Endometrium (tissue), 2 donors: ENCODE measurements at regions not wholly inside any gene's neighbourhood (a gene's known extent, or its start where the extent isn't known, plus 50 kb on each side); places are given as distances from the start of the nearest gene placed in this dataset.

Source experiments
- FAIRE-seq: peaks from 2 replicates; lab custom pipeline; 2012; peaks lifted over from hg19 to GRCh38; lab: Jason Lieb, UNC
- donor health status: control.
- donor health status: control.

DNA sequence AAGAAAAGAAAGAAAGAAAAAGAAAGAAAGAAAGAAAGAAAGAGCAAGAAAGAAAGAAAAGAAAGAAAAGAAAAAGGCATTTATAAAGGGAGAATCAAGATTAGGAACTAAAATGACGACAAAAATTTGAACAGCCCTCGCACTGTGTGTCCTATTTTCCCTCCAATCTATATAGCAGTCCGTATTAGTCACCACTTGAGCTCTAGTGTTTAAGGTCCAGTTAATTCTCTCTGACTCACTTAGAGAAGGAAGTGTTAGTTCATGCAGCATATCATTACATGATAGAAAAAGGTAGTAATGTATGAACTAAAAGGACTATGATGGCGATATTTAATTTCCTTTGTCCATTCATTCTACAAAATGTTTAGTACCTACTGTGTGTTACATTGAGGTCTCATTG lies 122.7 kb downstream of the CBLL2 start:
- FAIRE-seq: no peak

DNA sequence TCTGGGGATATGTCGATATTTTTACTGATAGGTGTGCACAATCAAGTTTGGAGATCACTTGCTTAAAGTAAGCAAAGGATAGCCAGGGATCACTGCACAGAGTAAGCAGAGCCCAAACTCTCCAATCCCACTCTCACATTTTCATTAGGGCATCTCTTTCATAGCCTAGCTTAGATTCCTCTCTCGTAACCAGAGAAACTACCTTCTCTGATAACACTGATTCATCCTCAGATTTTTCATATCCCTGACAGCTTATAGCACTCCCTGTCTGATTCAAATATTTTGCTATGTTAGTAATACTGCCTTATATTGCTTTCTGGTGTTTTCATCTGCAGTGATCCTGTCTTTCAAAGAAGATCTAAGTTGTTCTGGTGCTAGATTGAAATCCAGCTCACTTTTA lies 123.7 kb downstream of the CBLL2 start:
- FAIRE-seq: no peak

DNA sequence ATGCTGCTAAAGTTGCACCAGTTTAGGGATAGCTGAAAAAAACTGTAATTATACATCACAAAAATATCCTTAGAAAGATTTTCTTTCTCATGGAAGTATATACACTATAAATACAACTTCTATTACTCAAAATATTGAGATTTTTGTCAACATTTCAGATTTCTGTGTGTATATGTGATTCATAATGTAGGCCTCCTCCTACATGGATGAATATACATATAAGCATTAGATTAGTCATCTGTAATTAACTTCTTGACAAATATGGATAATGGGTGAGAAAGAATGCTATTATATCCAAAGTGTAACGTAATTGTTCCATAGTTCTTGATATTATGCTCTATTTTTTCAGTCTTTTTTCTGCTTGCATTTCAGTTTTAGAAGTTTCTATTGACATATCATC lies 124.9 kb downstream of the CBLL2 start:
- FAIRE-seq: no peak

DNA sequence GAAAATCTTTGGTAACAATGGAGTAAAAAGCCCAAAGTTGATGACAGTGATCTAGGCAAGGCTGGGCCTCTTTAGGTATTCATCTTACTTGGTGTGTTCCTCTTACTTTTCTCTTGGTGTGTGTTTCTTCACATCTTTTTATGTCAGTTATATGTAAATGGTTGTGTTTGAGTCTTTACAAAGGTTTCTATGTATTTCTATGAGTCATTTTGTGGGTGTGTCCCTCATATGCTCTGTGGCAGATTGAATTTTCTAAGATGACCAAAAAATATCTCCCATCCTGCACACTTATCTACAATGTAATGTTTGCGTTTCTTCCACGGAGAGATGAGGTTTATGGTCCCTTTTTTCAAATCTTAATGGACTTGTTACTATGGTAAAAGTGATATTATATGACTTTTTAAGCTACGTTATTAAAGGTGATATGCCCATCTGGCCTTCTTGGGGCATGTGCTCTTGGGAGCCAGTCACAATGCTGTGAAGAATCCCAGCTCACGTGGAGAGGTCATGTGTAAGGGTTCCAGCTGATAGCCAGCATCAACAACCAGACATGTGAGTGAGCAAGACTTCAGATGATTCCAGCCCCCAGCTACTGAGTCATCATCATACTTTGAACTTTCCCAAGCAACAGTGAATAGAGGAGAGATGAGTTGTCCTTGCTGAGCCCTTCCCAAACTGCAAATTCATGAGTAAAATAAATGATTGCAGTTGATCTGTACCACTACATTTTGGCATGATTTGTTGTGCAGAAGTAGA lies 126.9 kb downstream of the CBLL2 start:
- no peak for FAIRE-seq

DNA sequence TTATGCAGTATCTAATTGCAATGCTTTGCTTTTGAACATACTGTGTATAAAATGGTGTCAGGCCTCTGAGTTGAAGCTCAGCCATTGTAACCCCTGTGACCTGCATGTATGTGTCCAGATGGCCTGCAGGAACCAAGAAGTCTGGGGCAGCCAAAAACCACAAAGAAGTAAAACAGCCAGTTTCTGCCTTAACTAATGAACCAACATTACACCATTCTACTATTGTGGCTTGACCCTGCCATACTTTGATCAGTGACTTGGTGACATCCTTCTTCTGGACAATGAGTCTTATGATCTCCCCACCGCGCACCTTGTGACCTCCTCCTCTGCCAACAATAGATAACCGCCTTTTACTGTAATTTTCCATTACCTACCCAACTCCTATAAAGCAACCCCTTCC lies 131.6 kb downstream of the CBLL2 start:
- no peak for FAIRE-seq

DNA sequence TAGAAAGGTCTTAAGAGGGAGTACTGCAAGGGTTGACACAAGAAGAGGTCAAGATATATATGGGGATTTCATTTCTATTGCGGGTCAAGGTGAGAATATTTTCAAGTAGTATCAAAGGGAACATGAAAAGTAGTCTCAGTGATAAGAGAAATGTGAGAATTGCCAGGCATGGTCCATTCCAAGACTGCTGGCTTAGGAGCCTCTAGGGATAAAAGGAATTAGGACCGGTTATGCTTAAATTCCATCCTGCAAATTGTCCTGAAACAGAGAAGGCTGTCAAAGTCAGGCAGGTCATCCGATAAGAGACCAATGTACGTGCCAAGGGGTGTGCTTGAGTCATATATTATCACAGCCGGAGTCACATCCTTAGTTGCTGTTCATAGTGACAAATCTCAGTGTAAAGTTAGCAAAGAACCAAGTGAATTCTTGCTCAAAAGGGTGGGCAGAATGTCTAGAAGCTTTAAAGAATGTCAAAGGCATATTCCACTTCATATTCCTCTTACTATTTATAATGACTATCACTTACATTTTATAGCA lies 133.6 kb downstream of the CBLL2 start:
- no peak for FAIRE-seq

DNA sequence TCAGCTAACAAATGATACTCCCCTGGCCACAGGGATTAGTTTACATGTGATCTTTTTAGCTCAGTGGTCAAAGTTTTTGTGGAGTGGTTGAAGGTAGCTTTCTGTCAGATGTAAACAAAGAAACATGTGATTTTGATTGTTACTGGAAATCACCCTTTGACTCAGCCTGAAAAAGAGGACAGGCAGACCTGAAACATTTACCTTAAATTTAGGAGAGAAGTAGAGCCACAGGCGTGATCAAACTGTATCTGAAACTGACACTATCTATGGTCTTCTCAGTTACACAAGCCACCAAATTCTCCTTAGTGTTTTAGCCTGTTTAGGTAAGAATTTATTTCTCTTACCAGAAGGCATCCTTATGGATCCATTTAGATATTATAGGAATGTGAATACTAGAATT lies 136.7 kb downstream of the CBLL2 start:
- FAIRE-seq: no peak

DNA sequence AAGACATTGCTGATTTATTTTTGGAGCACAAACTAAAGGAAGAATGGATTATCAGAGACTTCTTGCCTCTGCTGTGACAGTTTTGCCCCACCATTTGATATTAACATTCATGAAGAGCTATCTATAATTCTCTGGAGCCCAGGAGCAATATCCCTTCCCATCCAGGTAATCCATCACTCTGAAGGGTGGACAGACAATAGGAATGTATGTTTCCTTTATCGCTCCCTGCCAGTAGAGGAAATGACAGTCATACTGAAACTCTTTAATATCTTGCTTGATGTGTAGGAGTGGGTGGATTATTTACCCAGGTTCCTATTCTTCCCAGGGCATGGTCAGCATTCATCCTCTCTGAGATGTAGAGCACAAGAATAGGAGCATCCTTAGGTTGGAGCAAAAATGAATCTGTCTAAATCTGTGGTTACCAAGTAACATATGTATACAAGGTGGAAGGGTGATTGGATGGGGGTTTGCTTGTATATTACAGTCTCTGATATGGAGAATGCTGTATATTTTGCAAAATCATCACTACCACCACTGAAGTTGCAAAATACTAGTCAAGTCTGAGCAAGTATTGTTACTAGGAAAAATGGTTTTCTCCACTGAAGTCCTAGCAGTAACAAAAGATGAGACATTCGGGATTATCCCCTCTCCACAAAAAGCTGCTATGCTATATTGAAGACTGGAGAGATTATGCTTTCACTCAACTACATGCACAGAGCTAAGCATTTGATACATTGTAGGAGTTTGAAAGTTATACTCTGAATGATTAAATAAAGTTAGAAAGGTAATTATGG lies 151.6 kb downstream of the CBLL2 start:
- no peak for FAIRE-seq

DNA sequence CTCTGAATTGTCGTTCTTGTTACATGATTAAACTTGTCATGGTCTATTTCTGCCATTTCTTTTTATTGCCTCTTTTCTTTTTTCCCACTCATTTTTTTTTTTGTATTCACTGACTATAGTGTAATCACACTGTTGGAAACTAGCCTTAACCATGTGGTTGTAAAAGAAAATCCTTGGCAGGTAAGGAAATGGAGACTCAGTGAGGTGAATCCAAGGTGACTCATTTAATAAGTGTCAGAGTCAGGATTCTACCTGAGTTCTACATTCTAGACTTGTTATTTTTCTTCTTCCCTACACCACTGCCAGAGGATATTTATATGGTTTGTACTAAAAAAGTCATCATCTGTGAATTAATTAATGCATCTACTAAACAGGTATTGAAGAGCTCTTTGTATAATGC lies 152.2 kb downstream of the CBLL2 start:
- FAIRE-seq: no peak

DNA sequence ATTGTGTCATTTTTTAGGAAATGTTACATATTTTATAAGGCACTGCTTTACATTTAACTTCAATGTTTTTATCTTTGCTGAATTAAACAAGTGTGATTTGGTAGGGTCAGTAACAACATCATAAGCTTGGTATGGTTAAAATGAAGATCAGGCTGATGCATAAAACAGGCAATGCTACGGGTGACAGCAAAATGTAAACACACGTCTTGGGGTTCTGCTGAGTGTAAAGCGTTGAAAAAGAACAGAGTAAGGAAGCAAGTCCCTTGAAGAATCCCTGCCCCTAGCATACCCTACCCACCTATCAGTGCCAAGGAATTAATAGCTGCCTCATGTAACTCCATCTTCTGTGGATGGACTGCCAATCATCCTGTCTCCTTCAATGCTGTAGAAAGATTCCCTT lies 157.0 kb downstream of the CBLL2 start:
- FAIRE-seq: no peak

DNA sequence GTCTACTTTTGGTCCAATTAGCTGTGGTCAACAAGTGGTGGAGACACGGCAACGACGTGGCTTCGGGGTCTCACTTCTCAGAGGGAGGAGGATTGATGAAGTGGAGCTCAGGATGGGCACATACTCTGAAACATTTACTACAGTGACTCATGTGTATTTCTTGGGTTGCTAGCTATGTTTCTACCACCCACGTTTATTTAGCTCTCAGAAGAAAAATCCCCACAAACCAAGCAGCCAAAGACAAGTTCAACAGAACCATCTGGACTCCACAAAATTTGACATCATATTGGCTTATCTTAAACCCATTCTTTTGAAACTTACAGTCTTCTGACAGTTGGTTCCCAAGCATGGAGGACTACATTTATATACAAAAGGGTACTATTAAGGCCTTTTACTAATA lies 158.0 kb downstream of the CBLL2 start:
- no peak for FAIRE-seq

DNA sequence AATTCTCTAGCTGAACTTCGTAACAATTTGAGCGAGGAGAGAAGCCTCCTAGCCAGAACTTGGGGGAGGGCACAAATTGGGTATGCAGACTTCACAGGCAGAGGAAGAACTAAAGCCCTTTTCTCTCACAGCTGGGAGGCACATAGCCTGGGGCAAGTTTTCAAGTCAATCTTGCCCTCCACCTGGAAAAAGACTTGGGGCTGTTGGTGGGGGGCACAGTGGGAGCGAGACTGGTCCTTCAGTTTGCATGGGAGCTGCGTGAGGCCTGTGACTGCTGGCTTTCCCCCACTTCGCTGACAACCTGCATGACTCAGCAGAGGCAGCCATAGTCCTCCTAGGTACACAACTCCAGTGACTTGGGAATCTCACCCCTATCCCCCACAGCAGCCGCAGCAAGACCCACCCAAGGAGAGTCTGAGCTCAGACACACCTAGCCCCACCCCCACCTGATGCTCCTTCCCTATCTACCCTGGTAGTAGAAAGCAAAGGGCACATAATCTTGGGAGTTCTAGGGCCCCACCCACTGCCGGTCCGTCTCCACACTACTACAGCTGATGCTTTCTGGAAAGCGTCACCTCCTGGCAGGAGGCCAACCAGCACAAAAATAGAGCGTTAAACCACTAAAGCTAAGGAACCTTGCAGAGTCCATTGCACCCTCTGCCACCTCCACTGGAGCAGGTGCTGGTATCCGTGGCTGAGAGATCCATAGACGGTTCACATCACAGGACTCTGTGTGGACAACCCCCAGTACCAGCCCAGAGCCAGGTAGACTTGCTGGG lies 160.8 kb downstream of the CBLL2 start:
- FAIRE-seq: no peak

DNA sequence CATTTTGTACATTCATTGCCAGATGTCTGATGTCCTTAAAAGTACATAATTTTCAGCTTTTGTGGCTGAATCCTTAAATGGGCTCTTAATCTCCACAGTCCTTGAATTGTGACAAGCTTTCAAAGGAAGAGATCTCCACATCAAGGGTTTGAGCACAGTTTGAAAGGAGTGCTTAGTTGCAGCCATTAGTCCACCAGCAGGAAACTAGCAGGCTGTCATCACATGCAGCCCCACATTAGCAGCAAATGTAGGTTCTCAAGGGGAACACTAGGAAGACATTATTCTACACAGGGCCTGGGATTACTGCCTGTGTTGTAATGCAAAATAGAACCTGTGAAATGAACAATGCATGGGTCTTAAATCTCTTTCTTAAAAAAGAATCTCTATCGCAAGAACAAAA lies 173.2 kb downstream of the CBLL2 start:
- no peak for FAIRE-seq

DNA sequence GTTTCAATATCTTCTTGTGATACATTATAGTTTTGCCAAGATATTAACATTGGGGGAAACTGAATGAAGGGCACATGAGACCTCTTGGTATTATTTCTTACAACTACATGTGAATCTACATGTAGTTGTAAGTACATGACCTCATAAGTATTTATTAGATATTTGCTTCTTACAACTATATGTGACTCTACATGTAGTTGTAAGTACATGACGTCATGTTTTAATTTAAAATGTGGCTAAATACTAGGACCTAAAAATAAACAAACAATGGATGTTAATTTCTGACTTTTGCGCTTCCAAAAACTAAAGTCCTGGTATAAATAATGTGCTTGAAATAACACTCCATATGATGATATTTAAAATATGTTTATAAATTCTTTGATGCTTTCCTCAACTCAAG lies 190.2 kb downstream of the CBLL2 start:
- FAIRE-seq: no peak

DNA sequence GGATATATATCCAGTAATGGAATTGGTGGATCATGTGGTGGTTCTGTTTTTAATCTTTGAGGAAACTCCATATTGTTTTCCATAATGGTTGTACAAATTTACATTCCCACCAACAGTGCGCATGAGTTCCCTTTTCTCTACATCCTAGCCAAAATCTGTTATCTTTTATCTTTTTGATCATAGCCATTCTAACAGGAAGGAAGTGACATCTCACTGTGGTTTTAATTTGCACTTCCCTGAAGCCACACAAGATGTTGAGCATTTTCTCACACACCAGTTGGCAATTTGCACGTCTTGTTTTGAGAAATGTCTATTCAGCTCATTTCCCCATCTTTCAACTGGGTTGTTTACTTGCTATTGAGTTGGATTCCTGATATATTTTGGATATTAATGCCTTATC lies 194.9 kb downstream of the CBLL2 start:
- no peak for FAIRE-seq

DNA sequence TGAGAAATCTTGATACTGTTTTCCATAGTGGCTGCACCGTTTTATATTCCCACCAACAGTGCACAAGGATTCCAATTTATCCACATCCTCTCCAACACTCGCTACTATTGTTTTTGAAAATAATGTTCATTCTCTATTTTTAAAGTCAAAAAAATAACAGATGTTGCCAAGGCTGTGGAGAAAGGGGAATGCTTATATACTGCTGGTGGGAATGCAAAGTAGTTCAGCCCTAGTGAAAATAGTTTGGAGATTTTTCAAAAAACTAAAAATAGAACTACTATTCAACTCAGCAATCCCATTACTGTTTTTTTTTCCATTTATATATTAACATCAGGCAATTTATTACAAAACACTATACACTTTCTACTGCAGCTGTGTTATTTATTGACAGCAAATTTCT lies 208.7 kb downstream of the CBLL2 start:
- no peak for FAIRE-seq

DNA sequence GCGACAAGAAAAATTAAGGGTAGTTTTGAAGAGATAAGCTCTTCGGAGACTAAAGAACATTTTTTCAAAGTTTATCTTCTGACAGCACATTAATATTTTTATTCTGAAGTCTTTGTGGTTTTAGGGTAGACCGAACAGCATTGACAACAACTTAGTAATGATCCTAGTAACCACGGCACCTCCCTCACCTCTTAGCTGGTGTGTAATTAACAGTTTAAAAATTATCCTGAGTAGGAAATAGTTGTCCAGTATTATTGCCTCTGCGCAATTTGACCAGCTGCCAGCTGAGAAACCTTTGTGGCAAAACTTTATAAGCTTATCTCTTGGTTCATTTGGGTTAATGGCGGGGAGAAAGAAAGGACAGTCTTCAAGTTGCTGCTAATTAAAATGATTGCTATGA lies 213.6 kb downstream of the CBLL2 start:
- no peak for FAIRE-seq

DNA sequence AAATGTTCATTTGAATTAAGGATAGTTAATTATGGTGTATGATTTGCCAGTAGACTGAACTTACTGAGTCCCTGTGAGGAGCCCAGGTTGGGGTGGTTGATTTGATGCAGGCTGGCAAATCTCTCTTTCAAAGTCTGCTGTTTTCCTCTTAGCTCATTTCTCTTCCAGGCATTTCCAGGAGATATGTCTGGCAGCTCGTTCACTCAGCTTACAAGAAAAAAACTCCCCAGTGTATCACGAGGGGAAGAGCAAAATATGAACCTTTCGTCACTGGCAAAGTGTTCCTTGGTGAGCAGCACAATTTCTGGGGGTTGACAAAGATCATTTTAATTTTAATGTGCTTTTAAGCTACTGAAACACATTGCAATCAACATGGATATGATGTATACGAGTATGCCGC lies 244.2 kb downstream of the CBLL2 start:
- FAIRE-seq: no peak

DNA sequence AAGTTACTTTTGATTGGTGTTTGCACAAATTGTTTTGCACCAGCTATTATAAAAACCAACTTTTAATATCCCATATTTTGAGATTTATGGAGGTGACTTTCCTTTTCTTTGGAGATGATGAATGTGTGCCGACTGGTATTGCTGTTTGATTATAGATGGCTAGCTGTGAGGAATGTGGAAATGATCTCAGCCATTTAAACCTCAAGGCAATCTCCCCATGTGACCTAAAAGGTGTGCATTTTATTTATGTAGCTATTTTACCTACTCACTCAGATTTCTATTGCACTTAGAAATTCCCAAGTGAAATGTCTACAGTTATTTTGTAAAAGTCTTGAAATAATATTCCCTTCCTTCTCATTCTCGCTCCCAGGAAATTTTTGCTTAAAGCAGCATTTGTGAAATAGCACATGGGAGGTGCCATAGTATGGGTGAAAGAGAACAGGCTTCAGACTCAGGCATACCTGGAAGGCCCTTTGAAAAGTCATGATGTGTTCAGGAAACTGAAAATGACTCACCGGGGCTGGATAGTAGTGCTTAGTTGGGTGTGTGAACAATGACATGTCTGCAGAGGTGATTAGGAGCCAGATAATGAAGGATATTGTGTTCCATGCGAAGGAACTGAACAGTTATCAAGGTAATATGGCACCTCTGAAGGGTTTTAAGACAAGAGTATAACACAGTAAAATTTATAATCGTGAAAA lies 247.6 kb downstream of the CBLL2 start:
- no peak for FAIRE-seq

DNA sequence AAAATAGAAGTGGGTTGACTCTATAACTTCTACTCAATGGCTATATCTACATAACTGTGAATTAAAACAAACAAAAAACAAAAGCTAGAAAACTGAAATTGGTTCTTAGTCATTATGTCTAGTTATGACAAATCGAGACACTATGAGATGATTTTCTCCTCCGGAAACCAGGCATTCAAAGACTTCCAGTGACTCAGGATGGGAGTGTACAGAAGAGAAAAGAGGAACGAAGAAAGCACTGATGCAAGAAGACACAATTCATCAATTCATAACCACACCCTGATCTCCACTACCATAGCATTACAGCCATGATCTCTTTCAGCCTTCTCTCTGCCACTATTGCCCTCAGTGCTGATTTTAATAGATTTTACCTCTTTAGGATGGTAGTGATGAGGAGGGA lies 253.6 kb downstream of the CBLL2 start:
- FAIRE-seq: no peak

DNA sequence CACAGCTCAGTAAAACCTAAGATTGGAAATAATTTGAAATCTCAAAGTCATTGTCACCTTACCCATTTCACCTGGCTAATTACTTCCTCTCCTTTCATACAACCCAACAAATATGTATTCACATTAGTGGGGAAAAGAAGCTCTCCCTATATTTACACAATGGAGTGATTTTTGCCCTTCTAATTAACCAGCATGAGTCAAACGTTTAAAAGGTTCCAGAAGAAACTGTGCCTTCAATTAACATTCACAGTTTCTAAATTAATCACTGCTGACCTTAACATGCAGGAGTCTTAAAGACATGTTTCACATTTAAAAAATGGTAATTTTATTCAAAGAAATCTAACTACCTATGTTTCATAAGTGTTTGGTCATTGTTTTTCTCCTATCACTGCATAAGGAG lies 254.6 kb downstream of the CBLL2 start:
- no peak for FAIRE-seq

DNA sequence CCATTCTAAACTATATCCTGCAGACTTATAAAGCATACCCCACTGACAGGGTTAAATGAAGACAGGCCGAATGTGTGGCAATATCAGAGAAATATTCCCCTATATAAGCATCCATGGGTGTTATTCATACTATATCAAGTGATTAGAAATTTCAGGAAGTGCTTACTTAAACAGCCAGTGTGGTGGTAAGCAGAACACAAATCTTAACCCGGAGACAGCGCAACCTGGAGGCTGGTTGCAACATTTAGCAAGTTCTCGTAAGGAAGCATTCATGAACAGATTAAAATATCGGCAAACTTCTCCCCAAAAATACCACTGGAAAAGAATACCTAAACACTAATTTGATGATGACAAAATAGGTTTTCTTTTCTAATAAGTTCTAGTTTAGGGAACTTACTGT lies 261.2 kb downstream of the CBLL2 start:
- FAIRE-seq: no peak
